GM12878 (cell line): ENCODE measurements at regions not wholly inside any gene's neighbourhood (a gene's known extent, or its start where the extent isn't known, plus 50 kb on each side); places are given as distances from the start of the nearest gene placed in this dataset.

ENCODE experiments used
- CTCF ChIP-seq, 3 experiments: IDR thresholded peaks in 2 of 3; conservative IDR thresholded peaks in 1 of 3; 2 replicates each; pipeline ENCODE4 v1.5.1; 2011; ENCODE audit warnings: low read depth in 3 of 3, low read length in 3 of 3, mild to moderate bottlenecking in 3 of 3, control low read depth in 2 of 3, moderate library complexity in 2 of 3, inconsistent platforms in 1 of 3, mixed read lengths in 1 of 3; ENCODE audit not compliant: control insufficient read depth in 2 of 3, insufficient read depth in 1 of 3; ENCODE audit errors: extremely low read depth in 1 of 3
- RCOR1 ChIP-seq: conservative IDR thresholded peaks from 2 replicates; pipeline ENCODE4 v1.6.1; 2012; ENCODE audit warnings: low read depth, low read length, improper control_type of control experiment

GRCh38 chr9:24487250-24487861 is 58.3 kb downstream of the IZUMO3 start:
- TF ChIP-seq RCOR1 (no peak), CTCF (IDR thresholded peaks at IDR 0.05 in 2 of 3, conservative IDR thresholded peaks at IDR 0.05 in 1 of 3; ENCODE audit: control insufficient read depth in 2 of 3, extremely low read depth in 1 of 3, insufficient read depth in 1 of 3, low read depth in 3 of 3, low read length in 3 of 3) (no peak)
